Thoracic aorta (tissue), 2 donors: ENCODE measurements at regions not wholly inside any gene's neighbourhood (a gene's known extent, or its start where the extent isn't known, plus 50 kb on each side); places are given as distances from the start of the nearest gene placed in this dataset.

ENCODE experiments used
- ATAC-seq: fragments of 150-250 bp; one replicate; pipeline ENCODE4 v1.8.0; 2017; ENCODE audit warnings: low read depth; ENCODE audit not compliant: insufficient number of reproducible peaks, low FRiP score
- DNase-seq: peaks from one replicate; pipeline ENCODE4 v3.0.0-alpha.2; 2020; ENCODE audit warnings: low spot score
- H3K27ac ChIP-seq, 2 donors: fragments of 200-600 bp; sonication (generic); 1 replicate in 1 of 2; 2 replicates in 1 of 2; pipeline ENCODE4 v1.5.1; 2016; ENCODE audit warnings: mild to moderate bottlenecking in 2 of 2, moderate library complexity in 2 of 2
- H3K27me3 ChIP-seq: fragments of 200-600 bp; sonication (generic); replicated peaks from 2 replicates; pipeline ENCODE4 v1.6.0; 2016; ENCODE audit warnings: mild to moderate bottlenecking; ENCODE audit not compliant: insufficient read depth
- H3K36me3 ChIP-seq: fragments of 200-600 bp; sonication (generic); one replicate; pipeline ENCODE4 v1.5.1; 2016
- H3K4me1 ChIP-seq, 2 donors: fragments of 200-600 bp; sonication (generic); 1 replicate in 1 of 2; 2 replicates in 1 of 2; pipeline versions ENCODE4 v1.5.1 to v1.6.0; 2016; ENCODE audit warnings: low read depth in 2 of 2, mild to moderate bottlenecking in 1 of 2; ENCODE audit not compliant: control insufficient read depth in 1 of 2
- H3K4me3 ChIP-seq: fragments of 200-600 bp; sonication (generic); 2 replicates; pipeline ENCODE4 v1.5.1; 2016; ENCODE audit warnings: mild to moderate bottlenecking
- H3K9me3 ChIP-seq: fragments of 200-600 bp; sonication (generic); 2 replicates; pipeline ENCODE4 v1.5.1; 2016
- CTCF ChIP-seq: fragments of 200-600 bp; sonication (generic); IDR thresholded peaks from one replicate; pipeline ENCODE4 v1.5.1; 2019; ENCODE audit warnings: antibody characterized with exemption

GRCh38 chrX:115940348-115940747 is 230.2 kb upstream of the AGTR2 start:
- DNase-seq (no peak), ATAC-seq (no peak)
- H3K27ac ChIP-seq = no peak overlapping the region
- TF ChIP-seq CTCF = no peak
- H3K9me3 ChIP-seq = no peaks in the 10 kb centered on the region
- H3K36me3 ChIP-seq = no peaks in the 10 kb centered on the region
- H3K4me1 ChIP-seq = no peaks in the 10 kb centered on the region
- H3K4me3 ChIP-seq = no peak overlapping the region
- H3K27me3 ChIP-seq = no peaks in the 10 kb centered on the region

- Histone ChIP-seq H3K4me3 (no peak overlapping the region), H3K27ac (no peak overlapping the region), H3K4me1 (no peaks in the 10 kb centered on the region), H3K9me3 (no peaks in the 10 kb centered on the region), H3K36me3 (no peaks in the 10 kb centered on the region), H3K27me3 (no peaks in the 10 kb centered on the region)
- no peak for ATAC-seq
- TF ChIP-seq CTCF = no peak
- DNase-seq = no peak
Observed at GRCh38 chrX:115940888-115941332, 229.6 kb upstream of the AGTR2 start.

- ATAC-seq = no peak
- Histone ChIP-seq H3K27me3 (no peaks in the 10 kb centered on the region), H3K9me3 (no peaks in the 10 kb centered on the region), H3K36me3 (no peaks in the 10 kb centered on the region), H3K4me1 (no peaks in the 10 kb centered on the region), H3K4me3 (no peak overlapping the region), H3K27ac (no peak overlapping the region)
- DNase-seq = no peak
- TF ChIP-seq CTCF = no peak
Observed at GRCh38 chrX:115941388-115941787, 229.2 kb upstream of the AGTR2 start.

- no peaks in the 10 kb centered on the region for H3K36me3 ChIP-seq
- H3K27me3 ChIP-seq = no peaks in the 10 kb centered on the region
- no peak for ATAC-seq
- H3K4me3 ChIP-seq = no peak overlapping the region
- no peaks in the 10 kb centered on the region for H3K9me3 ChIP-seq
- H3K27ac ChIP-seq = no peak overlapping the region
- no peak for TF ChIP-seq CTCF
- H3K4me1 ChIP-seq = no peaks in the 10 kb centered on the region
- DNase-seq = no peak
Observed at GRCh38 chrX:115946059-115946458, 224.5 kb upstream of the AGTR2 start.

- H3K27me3 ChIP-seq = no peaks in the 10 kb centered on the region
- TF ChIP-seq CTCF = no peak
- no peak overlapping the region for H3K27ac ChIP-seq
- H3K4me1 ChIP-seq = no peaks in the 10 kb centered on the region
- no peaks in the 10 kb centered on the region for H3K9me3 ChIP-seq
- H3K4me3 ChIP-seq = no peak overlapping the region
- no peak for DNase-seq
- no peak for ATAC-seq
- no peaks in the 10 kb centered on the region for H3K36me3 ChIP-seq
Observed at GRCh38 chrX:115948018-115948923, 222.3 kb upstream of the AGTR2 start.
